ENCODE measurements at regions not wholly inside any gene's neighbourhood (a gene's known extent, or its start where the extent isn't known, plus 50 kb on each side); places are given as distances from the start of the nearest gene placed in this dataset.

DNA sequence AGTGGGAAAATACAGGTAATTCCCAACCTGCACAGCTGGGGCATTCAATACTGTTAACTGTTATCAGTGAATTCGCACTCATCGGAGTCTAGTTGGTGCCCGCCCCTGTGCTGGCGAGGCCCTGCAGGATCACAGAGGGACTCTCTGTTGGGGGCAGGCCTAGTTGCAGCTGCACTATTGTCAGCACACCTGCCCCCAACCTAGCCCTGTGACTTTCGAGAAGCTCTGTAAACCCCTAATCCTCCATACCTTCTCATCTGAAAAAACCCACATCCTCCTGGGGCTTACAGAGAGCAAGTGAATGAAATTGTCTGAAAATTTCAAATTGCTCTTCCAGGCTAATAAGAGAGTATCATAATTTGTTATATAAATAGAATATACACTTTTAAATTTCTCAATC is 132.2 kb upstream of the NUDT4 start:
- no peaks in the 10 kb centered on the region for H3K27me3 ChIP-seq (ENCODE audit: low read length)
- H3K27ac ChIP-seq (ENCODE audit: low read depth, low read length): no peak overlapping the region
- no peaks in the 10 kb centered on the region for H4K20me1 ChIP-seq (ENCODE audit: low read depth, low read length)
- no peak overlapping the region for H3K4me2 ChIP-seq (ENCODE audit: low read depth, low read length, poor library complexity, severe bottlenecking)
- H2AFZ ChIP-seq (ENCODE audit: low read depth, low read length, severe bottlenecking): no peak overlapping the region
- no peaks in the 10 kb centered on the region for H3F3A ChIP-seq (ENCODE audit: insufficient read depth)
- no peaks in the 10 kb centered on the region for H3K36me3 ChIP-seq (ENCODE audit: low read length)
- no peaks in the 10 kb centered on the region for H3K9me3 ChIP-seq (ENCODE audit: insufficient read depth, low read length)
- H3K9me2 ChIP-seq (replicated peaks; ENCODE audit: insufficient read depth, low read length): no peaks in the 10 kb centered on the region
- no peak for TF ChIP-seq EZH2phosphoT487 (conservative IDR thresholded peaks at IDR 0.05; ENCODE audit: low read length)
- TF ChIP-seq, protein P1, sequence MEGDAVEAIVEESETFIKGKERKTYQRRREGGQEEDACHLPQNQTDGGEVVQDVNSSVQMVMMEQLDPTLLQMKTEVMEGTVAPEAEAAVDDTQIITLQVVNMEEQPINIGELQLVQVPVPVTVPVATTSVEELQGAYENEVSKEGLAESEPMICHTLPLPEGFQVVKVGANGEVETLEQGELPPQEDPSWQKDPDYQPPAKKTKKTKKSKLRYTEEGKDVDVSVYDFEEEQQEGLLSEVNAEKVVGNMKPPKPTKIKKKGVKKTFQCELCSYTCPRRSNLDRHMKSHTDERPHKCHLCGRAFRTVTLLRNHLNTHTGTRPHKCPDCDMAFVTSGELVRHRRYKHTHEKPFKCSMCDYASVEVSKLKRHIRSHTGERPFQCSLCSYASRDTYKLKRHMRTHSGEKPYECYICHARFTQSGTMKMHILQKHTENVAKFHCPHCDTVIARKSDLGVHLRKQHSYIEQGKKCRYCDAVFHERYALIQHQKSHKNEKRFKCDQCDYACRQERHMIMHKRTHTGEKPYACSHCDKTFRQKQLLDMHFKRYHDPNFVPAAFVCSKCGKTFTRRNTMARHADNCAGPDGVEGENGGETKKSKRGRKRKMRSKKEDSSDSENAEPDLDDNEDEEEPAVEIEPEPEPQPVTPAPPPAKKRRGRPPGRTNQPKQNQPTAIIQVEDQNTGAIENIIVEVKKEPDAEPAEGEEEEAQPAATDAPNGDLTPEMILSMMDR (IDR thresholded peaks at IDR 0.05; ENCODE audit: insufficient read depth, low read length, poor library complexity, severe bottlenecking): no peak
- H3K4me3 ChIP-seq (ENCODE audit: insufficient read depth, low read length, poor library complexity, severe bottlenecking): no peak overlapping the region
- H3K79me2 ChIP-seq (ENCODE audit: insufficient read depth, low read length): no peaks in the 10 kb centered on the region
- H3K9ac ChIP-seq (ENCODE audit: low read length): no peak overlapping the region

DNA sequence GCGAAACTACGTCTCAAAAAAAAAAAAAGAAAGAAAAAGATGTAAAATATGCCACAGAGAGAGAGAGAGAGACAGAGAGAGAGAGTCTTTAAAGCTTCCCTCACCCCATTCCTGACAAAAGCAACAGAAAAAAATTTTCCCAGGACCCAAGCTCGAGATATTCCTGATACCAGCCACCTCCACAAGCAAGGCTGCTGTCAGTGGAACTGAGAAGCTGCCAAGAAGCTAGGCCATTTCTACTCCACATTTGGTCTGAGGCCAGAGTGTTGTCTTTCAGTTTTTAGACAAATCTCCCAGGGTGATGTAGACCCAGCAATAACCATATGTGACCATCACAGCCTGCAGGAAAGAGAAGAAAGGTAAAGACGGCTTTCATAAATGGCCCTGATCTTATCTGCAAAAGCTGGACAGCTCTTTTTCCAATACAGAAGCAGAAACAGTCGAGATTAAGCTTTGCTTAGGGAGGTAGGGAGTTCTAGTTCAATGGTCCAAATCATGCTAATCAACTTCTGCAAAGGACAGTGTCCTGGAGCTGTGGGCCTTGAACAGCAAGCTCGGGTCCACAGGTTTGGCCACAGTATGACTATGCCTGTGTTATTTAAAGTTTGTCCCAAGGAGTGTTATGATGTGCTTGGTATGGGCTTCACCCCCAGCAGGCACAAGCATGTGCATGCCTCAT is 130.3 kb upstream of the NUDT4 start:
- H3K4me2 ChIP-seq (ENCODE audit: low read depth, low read length, poor library complexity, severe bottlenecking): no peak overlapping the region
- H3K79me2 ChIP-seq (ENCODE audit: insufficient read depth, low read length): no peaks in the 10 kb centered on the region
- no peaks in the 10 kb centered on the region for H3K36me3 ChIP-seq (ENCODE audit: low read length)
- H4K20me1 ChIP-seq (ENCODE audit: low read depth, low read length): no peaks in the 10 kb centered on the region
- no peaks in the 10 kb centered on the region for H3K9me3 ChIP-seq (ENCODE audit: insufficient read depth, low read length)
- no peak for TF ChIP-seq EZH2phosphoT487 (conservative IDR thresholded peaks at IDR 0.05; ENCODE audit: low read length)
- TF ChIP-seq, protein P1 (IDR thresholded peaks at IDR 0.05; ENCODE audit: insufficient read depth, low read length, poor library complexity, severe bottlenecking): no peak
- no peaks in the 10 kb centered on the region for H3K9me2 ChIP-seq (replicated peaks; ENCODE audit: insufficient read depth, low read length)
- H2AFZ ChIP-seq (ENCODE audit: low read depth, low read length, severe bottlenecking): no peak overlapping the region
- no peak overlapping the region for H3K9ac ChIP-seq (ENCODE audit: low read length)
- no peak overlapping the region for H3K27ac ChIP-seq (ENCODE audit: low read depth, low read length)
- H3F3A ChIP-seq (ENCODE audit: insufficient read depth): no peaks in the 10 kb centered on the region
- no peaks in the 10 kb centered on the region for H3K27me3 ChIP-seq (ENCODE audit: low read length)
- H3K4me3 ChIP-seq (ENCODE audit: insufficient read depth, low read length, poor library complexity, severe bottlenecking): no peak overlapping the region

DNA sequence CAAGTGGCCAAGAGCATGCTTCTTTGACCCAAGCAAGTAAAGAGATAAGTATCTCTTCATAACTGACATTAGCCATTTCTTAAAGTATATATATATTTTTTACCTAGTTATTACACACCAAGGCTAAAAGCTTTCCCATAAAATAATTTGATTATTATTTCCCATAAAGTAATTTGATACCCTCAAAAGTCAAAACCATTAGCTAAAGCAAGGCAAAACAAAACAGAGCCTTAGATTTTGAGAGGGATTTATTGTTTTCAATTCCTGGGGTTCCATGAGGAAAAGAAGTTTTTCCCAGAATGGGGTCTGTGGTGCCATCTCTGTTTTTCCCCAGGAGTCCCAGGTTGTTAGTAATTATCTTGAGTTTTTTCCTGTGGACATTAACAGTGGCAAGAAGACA is 125.5 kb upstream of the NUDT4 start:
- H3K36me3 ChIP-seq (ENCODE audit: low read length): no peaks in the 10 kb centered on the region

More for the DNA sequence above, 125.5 kb upstream of the NUDT4 start:
- no peak overlapping the region for H3K27ac ChIP-seq (ENCODE audit: low read depth, low read length)
- H3K4me2 ChIP-seq (ENCODE audit: low read depth, low read length, poor library complexity, severe bottlenecking): no peak overlapping the region
- H3K27me3 ChIP-seq (ENCODE audit: low read length): no peaks in the 10 kb centered on the region
- H3K9me3 ChIP-seq (ENCODE audit: insufficient read depth, low read length): peaks cover 12% of the 10 kb centered on the region; the same call in 1 of the 2 replicates
- TF ChIP-seq, protein P1 (IDR thresholded peaks at IDR 0.05; ENCODE audit: insufficient read depth, low read length, poor library complexity, severe bottlenecking): no peak
- no peak for TF ChIP-seq EZH2phosphoT487 (conservative IDR thresholded peaks at IDR 0.05; ENCODE audit: low read length)
- H3K9ac ChIP-seq (ENCODE audit: low read length): no peak overlapping the region
- no peaks in the 10 kb centered on the region for H3K9me2 ChIP-seq (replicated peaks; ENCODE audit: insufficient read depth, low read length)
- H2AFZ ChIP-seq (ENCODE audit: low read depth, low read length, severe bottlenecking): no peak overlapping the region
- H3K4me3 ChIP-seq (ENCODE audit: insufficient read depth, low read length, poor library complexity, severe bottlenecking): no peak overlapping the region
- H3F3A ChIP-seq (ENCODE audit: insufficient read depth): no peaks in the 10 kb centered on the region
- H4K20me1 ChIP-seq (ENCODE audit: low read depth, low read length): no peaks in the 10 kb centered on the region
- no peaks in the 10 kb centered on the region for H3K79me2 ChIP-seq (ENCODE audit: insufficient read depth, low read length)

Measured in SU-DHL-6 (cell line).